Ovary (tissue), 3 donors: ENCODE measurements at regions not wholly inside any gene's neighbourhood (a gene's known extent, or its start where the extent isn't known, plus 50 kb on each side); places are given as distances from the start of the nearest gene placed in this dataset.

Experiments used
- POLR2A ChIP-seq: fragments of 450-650 bp; IDR thresholded peaks from one replicate; pipeline ENCODE4 v1.6.1; 2017; ENCODE audit warnings: antibody characterized with exemption, mild to moderate bottlenecking, moderate library complexity
- TF ChIP-seq, protein P1 (sequence below), 3 donors: fragments of 450-650 bp in 2 of 3; fragments of 200-600 bp in 1 of 3; IDR thresholded peaks; one replicate each; pipeline versions ENCODE4 v1.5.1 to v1.8.0; 2016 to 2022; ENCODE audit warnings: antibody characterized with exemption in 3 of 3, mild to moderate bottlenecking in 1 of 3
- donor health status: DM: no; HTN: no; CAD: no.

DNA sequence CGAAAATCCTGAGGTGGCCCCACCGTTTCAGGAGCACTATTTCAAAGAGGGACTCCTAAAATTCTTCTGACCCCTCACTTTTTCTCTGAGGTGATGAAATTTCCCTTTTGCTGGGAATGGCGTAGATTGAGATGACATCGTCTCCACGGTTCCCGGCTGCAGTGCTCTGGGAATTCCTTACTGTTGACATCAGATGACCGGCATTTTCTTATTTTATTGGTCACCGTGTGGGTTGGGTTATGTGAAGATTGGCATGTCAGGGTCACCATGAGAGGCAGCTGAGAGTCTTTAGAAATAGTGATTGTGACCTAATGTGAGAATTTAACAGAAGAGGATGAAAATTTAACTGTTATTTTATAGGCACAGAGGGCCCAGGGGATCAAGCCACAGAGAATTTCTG lies 356.7 kb downstream of the FGF9 start:
- TF ChIP-seq, protein P1, sequence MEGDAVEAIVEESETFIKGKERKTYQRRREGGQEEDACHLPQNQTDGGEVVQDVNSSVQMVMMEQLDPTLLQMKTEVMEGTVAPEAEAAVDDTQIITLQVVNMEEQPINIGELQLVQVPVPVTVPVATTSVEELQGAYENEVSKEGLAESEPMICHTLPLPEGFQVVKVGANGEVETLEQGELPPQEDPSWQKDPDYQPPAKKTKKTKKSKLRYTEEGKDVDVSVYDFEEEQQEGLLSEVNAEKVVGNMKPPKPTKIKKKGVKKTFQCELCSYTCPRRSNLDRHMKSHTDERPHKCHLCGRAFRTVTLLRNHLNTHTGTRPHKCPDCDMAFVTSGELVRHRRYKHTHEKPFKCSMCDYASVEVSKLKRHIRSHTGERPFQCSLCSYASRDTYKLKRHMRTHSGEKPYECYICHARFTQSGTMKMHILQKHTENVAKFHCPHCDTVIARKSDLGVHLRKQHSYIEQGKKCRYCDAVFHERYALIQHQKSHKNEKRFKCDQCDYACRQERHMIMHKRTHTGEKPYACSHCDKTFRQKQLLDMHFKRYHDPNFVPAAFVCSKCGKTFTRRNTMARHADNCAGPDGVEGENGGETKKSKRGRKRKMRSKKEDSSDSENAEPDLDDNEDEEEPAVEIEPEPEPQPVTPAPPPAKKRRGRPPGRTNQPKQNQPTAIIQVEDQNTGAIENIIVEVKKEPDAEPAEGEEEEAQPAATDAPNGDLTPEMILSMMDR (IDR thresholded peaks at IDR 0.05), result no peak
- TF ChIP-seq POLR2A, result no peak
